ENCODE measurements at regions not wholly inside any gene's neighbourhood (a gene's known extent, or its start where the extent isn't known, plus 50 kb on each side); places are given as distances from the start of the nearest gene placed in this dataset.

GRCh38 chr1:232244426-232244825, 385.5 kb downstream of the SIPA1L2 start:
- dilution Hi-C loops (cut with HindIII; ENCODE audit: low sequenced_read_pairs, unreplicated experiment), result no loop called here

More at GRCh38 chr1:232244426-232244825, 385.5 kb downstream of the SIPA1L2 start:
- H3K4ac ChIP-seq (ENCODE audit: low read depth, low read length), result no peak overlapping the region
- TF ChIP-seq CHD1 (IDR thresholded peaks at IDR 0.05; ENCODE audit: low read depth, low read length) (no peak), POLR2A (IDR thresholded peaks at IDR 0.05; ENCODE audit: low read depth, low read length) (no peak), MXI1 (IDR thresholded peaks at IDR 0.05; ENCODE audit: borderline replicate concordance, low read depth, low read length) (no peak), ELK1 (IDR thresholded peaks at IDR 0.05; ENCODE audit: borderline replicate concordance, low read depth, low read length) (no peak), USF2 (IDR thresholded peaks at IDR 0.05; ENCODE audit: low read depth, low read length) (no peak), SMC3 (IDR thresholded peaks at IDR 0.05; ENCODE audit: low read depth, low read length) (no peak), RCOR1 (IDR thresholded peaks at IDR 0.05; ENCODE audit: insufficient replicate concordance, low read length) (no peak), CTCF (conservative IDR thresholded peaks at IDR 0.05; ENCODE audit: low read depth, low read length) (no peak), MAFK (IDR thresholded peaks at IDR 0.05; ENCODE audit: low read depth, low read length) (no peak), CEBPB (IDR thresholded peaks at IDR 0.05; ENCODE audit: low read depth, low read length) (no peak), NFE2L2 (IDR thresholded peaks at IDR 0.05; ENCODE audit: low read depth, low read length) (no peak), BHLHE40 (IDR thresholded peaks at IDR 0.05; ENCODE audit: low read depth, low read length) (no peak), FOS (IDR thresholded peaks at IDR 0.05; ENCODE audit: low read depth, low read length) (no peak), MAZ (IDR thresholded peaks at IDR 0.05; ENCODE audit: borderline replicate concordance, low read depth, low read length) (no peak)
- ChIA-PET POLR2A (ENCODE audit: unreplicated experiment) (no interaction called here), CTCF (interaction anchor here (0.9 kb wide), 1 partner anchor 153 kb away, joined by 3 read pairs; no protein-coding TSS in a partner anchor)
- no peaks in the 10 kb centered on the region for H4K20me1 ChIP-seq (ENCODE audit: insufficient read depth, low read length)
- no peak overlapping the region for H3K18ac ChIP-seq (ENCODE audit: low read depth, low read length)
- no peak overlapping the region for H3K27ac ChIP-seq (ENCODE audit: insufficient read depth, low read length)
- H2AK9ac ChIP-seq (replicated peaks; ENCODE audit: low read depth, low read length, poor library complexity), result no peak overlapping the region
- peaks cover 7% of the 10 kb centered on the region for H3K27me3 ChIP-seq (ENCODE audit: control insufficient read depth, insufficient read depth, low read length)
- no peaks in the 10 kb centered on the region for H3K9me3 ChIP-seq (ENCODE audit: control insufficient read depth, insufficient read depth, low read length)
- H3K56ac ChIP-seq (ENCODE audit: extremely low read depth, insufficient read depth, low read length), result no peak overlapping the region
- no peak overlapping the region for H4K5ac ChIP-seq (ENCODE audit: low read depth, low read length)
- intact Hi-C loops (cut with micrococcal nuclease), result no loop called here
- H2BK20ac ChIP-seq (ENCODE audit: low read depth, low read length), result no peak overlapping the region
- no peaks in the 10 kb centered on the region for H3K9me1 ChIP-seq (ENCODE audit: insufficient read depth, low read length)
- in situ Hi-C loops (cut with MboI; ENCODE audit: low sequenced_read_pairs), result no loop called here
- H3K79me1 ChIP-seq (ENCODE audit: low read depth in 1 of 2, low read length in 2 of 2), result no peaks in the 10 kb centered on the region
- H3K4me1 ChIP-seq (ENCODE audit: control insufficient read depth, insufficient read depth, low read length), result no peaks in the 10 kb centered on the region
- no peak for ATAC-seq (ENCODE audit: low read depth)
- no CpG with 5 or more reads among the region's 1 CpG for WGBS, 2 experiments (ENCODE audit: extremely low coverage in 2 of 2, insufficient read length in 1 of 2)
- H3K4me2 ChIP-seq (ENCODE audit: low read depth, low read length), result no peak overlapping the region
- H3K9ac ChIP-seq (ENCODE audit: low read depth, low read length), result no peak overlapping the region
- no peak overlapping the region for H4K91ac ChIP-seq (ENCODE audit: insufficient read depth, low read depth, low read length)
- no peak overlapping the region for H3K23ac ChIP-seq (ENCODE audit: low read depth, low read length)
- H4K8ac ChIP-seq (ENCODE audit: low read depth in 2 of 2, low read length in 2 of 2), result no peak overlapping the region
- H3K36me3 ChIP-seq (ENCODE audit: control insufficient read depth, insufficient read depth, low read length), result no peaks in the 10 kb centered on the region
- H2BK5ac ChIP-seq (ENCODE audit: low read depth, low read length, poor library complexity, severe bottlenecking), result no peak overlapping the region
- H2BK15ac ChIP-seq (ENCODE audit: low read depth, low read length), result no peak overlapping the region
- no TSS peak for BruUV-seq (replicated peaks)
- no peak overlapping the region for H3K4me3 ChIP-seq (ENCODE audit: insufficient read depth, low read depth, low read length)
- no peak overlapping the region for H2AFZ ChIP-seq (replicated peaks; ENCODE audit: low read length, poor library complexity)
- H2BK120ac ChIP-seq (ENCODE audit: low read depth, low read length), result no peak overlapping the region
- no peak overlapping the region for H2AK5ac ChIP-seq (ENCODE audit: low read depth, low read length)
- no peak for DNase-seq
- H3K14ac ChIP-seq (replicated peaks; ENCODE audit: low read depth, low read length), result no peak overlapping the region

Measured in IMR-90 (cell line).